ENCODE measurements at regions not wholly inside any gene's neighbourhood (a gene's known extent, or its start where the extent isn't known, plus 50 kb on each side); places are given as distances from the start of the nearest gene placed in this dataset.
"Not testable (repeated sequence)": the region's sequence is repeated elsewhere in the genome, so short reads cannot be mapped to it uniquely, and the experiment has no call there.

- no peak overlapping the region for H3K27ac ChIP-seq (ENCODE audit: low read depth, low read length)
- H3K27me3 ChIP-seq (ENCODE audit: insufficient read depth, low read length), result no peaks in the 10 kb centered on the region
- peak overlapping the region; percentile 1 for H3K4me2 ChIP-seq (ENCODE audit: insufficient read depth, low read length)
- H3K4me1 ChIP-seq (ENCODE audit: insufficient read depth, low read length), result peaks cover 38% of the 10 kb centered on the region
- peak overlapping the region; percentile 44 for H2AFZ ChIP-seq (ENCODE audit: low read length)
- H3K4me3 ChIP-seq (ENCODE audit: insufficient read depth, low read length), result no peak overlapping the region
- no peak for DNase-seq (ENCODE audit: insufficient read length, low spot score, missing footprints)
- no peaks in the 10 kb centered on the region for H3K9me3 ChIP-seq (ENCODE audit: low read depth, low read length)
- no peaks in the 10 kb centered on the region for H3K36me3 ChIP-seq (ENCODE audit: insufficient read depth, low read length)
- no peaks in the 10 kb centered on the region for H4K20me1 ChIP-seq (ENCODE audit: insufficient read depth, low read length)
- no peak for TF ChIP-seq CTCF (IDR thresholded peaks at IDR 0.05; ENCODE audit: extremely low read depth, low read depth, low read length)
- no peaks in the 10 kb centered on the region for H3K79me2 ChIP-seq (ENCODE audit: insufficient read depth, low read length)
These were observed 120.2 kb downstream of the ACAA2 start for GRCh38 chr18:49692906-49693716.

GRCh38 chr18:49691177-49691608 is 122.1 kb downstream of the ACAA2 start:
- H3K79me2 ChIP-seq (ENCODE audit: insufficient read depth, low read length), result no peaks in the 10 kb centered on the region
- H3K4me3 ChIP-seq (ENCODE audit: insufficient read depth, low read length), result peak overlapping the region; percentile 14
- no peaks in the 10 kb centered on the region for H3K9me3 ChIP-seq (ENCODE audit: low read depth, low read length)
- DNase-seq (ENCODE audit: insufficient read length, low spot score, missing footprints), result no peak
- H4K20me1 ChIP-seq (ENCODE audit: insufficient read depth, low read length), result no peaks in the 10 kb centered on the region
- no peaks in the 10 kb centered on the region for H3K36me3 ChIP-seq (ENCODE audit: insufficient read depth, low read length)
- no peak overlapping the region for H2AFZ ChIP-seq (ENCODE audit: low read length)
- H3K4me1 ChIP-seq (ENCODE audit: insufficient read depth, low read length), result peaks cover 32% of the 10 kb centered on the region
- peak overlapping the region; percentile 99 for H3K27ac ChIP-seq (ENCODE audit: low read depth, low read length)
- TF ChIP-seq CTCF (IDR thresholded peaks at IDR 0.05; ENCODE audit: extremely low read depth, low read depth, low read length), result no peak
- no peaks in the 10 kb centered on the region for H3K27me3 ChIP-seq (ENCODE audit: insufficient read depth, low read length)
- H3K4me2 ChIP-seq (ENCODE audit: insufficient read depth, low read length), result peak overlapping the region; percentile 88

DNA sequence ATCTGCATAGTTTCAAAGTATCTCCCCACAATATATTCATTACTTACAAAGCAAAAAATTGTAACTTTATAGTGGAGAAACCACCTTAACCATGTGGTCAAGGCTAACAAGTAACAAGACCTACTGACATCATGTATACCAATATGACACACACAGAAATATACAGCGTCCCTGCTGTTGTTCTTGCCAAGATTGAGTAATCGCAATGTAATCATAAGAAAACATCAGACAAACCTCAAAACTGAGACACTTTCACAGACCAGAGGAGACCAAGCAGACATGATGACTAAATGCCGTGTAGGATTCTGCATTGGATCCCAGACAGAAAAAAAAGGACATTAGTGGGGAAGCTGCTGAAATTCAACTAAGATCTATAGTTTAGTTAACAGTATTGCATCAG is 123.0 kb downstream of the ACAA2 start:
- Histone ChIP-seq H2AFZ (ENCODE audit: low read length) (no peak overlapping the region), H3K4me1 (ENCODE audit: insufficient read depth, low read length) (peaks cover 36% of the 10 kb centered on the region), H3K9me3 (ENCODE audit: low read depth, low read length) (no peaks in the 10 kb centered on the region), H3K27me3 (ENCODE audit: insufficient read depth, low read length) (no peaks in the 10 kb centered on the region), H3K36me3 (ENCODE audit: insufficient read depth, low read length) (no peaks in the 10 kb centered on the region), H3K4me3 (ENCODE audit: insufficient read depth, low read length) (no peak overlapping the region), H3K79me2 (ENCODE audit: insufficient read depth, low read length) (no peaks in the 10 kb centered on the region), H4K20me1 (ENCODE audit: insufficient read depth, low read length) (no peaks in the 10 kb centered on the region), H3K27ac (ENCODE audit: low read depth, low read length) (peak overlapping the region; percentile 99), H3K4me2 (ENCODE audit: insufficient read depth, low read length) (peak overlapping the region; percentile 88)
- no peak for DNase-seq (ENCODE audit: insufficient read length, low spot score, missing footprints)
- TF ChIP-seq CTCF (IDR thresholded peaks at IDR 0.05; ENCODE audit: extremely low read depth, low read depth, low read length), result no peak

DNA sequence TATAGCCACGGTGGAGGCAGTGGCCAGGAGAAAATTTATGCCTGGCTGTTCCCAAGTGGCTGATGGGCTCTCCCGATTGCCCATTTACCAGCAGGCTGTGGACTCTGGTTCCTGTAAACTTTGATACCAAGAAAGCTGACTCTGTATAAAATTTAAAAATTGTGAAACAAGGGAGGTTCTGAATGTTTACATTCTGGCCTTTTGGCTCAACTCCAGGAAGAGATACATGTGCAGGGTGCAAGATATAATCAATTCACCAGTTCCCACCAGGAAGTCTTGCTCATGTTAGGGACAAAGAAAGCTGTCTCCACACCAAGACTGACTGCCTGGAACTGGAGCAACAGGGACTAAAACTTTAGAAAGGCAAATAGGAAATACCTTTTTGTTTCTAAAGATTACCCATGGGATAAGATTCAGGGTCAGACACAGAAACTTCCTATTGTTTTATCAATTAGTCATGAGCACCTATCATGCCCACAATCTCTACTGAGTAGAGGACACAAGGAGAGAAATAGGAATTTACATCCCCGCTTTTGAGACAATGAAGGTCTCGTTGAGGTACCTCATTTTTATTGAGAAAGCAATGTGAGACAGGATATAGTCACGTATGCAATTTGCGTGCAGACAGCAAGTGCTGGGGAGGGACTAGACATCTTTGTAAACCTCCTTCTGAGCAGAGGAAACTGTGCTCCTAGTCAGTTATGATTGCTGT is 123.5 kb downstream of the LIPG start:
- TF ChIP-seq CTCF (IDR thresholded peaks at IDR 0.05; ENCODE audit: extremely low read depth, low read depth, low read length), result no peak
- no peaks in the 10 kb centered on the region for H4K20me1 ChIP-seq (ENCODE audit: insufficient read depth, low read length)
- peak overlapping the region; percentile 27 for H3K4me2 ChIP-seq (ENCODE audit: insufficient read depth, low read length)
- H3K36me3 ChIP-seq (ENCODE audit: insufficient read depth, low read length), result no peaks in the 10 kb centered on the region
- peak overlapping the region; percentile 45 for H2AFZ ChIP-seq (ENCODE audit: low read length)
- no peaks in the 10 kb centered on the region for H3K9me3 ChIP-seq (ENCODE audit: low read depth, low read length)
- H3K4me1 ChIP-seq (ENCODE audit: insufficient read depth, low read length), result peaks cover 25% of the 10 kb centered on the region
- H3K27me3 ChIP-seq (ENCODE audit: insufficient read depth, low read length), result no peaks in the 10 kb centered on the region
- no peak for DNase-seq (ENCODE audit: insufficient read length, low spot score, missing footprints)
- no peak overlapping the region for H3K27ac ChIP-seq (ENCODE audit: low read depth, low read length)
- H3K79me2 ChIP-seq (ENCODE audit: insufficient read depth, low read length), result no peaks in the 10 kb centered on the region
- no peak overlapping the region for H3K4me3 ChIP-seq (ENCODE audit: insufficient read depth, low read length)

DNA sequence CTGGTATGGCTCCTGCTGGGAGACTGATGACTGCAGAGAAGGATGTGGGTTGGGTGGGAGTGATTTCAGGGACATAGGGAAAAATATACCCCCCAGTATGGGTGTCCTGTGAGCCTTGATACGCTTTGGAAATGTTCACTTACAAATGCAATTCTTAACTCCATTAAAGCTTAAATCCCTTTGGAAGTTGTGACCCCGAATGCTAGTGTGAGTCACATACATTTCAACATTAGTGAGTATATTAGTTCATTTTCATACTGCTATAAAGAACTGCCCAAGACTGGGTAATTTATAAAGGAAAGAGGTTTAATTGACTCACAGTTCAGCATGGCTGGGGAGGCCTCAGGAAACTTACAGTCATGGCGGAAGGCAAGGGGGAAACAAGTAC is 120.9 kb downstream of the LIPG start:
- Histone ChIP-seq H3K27ac (ENCODE audit: low read depth, low read length) (peak overlapping the region; percentile 55), H3K4me1 (ENCODE audit: insufficient read depth, low read length) (peaks cover 17% of the 10 kb centered on the region)
- H3K36me3 ChIP-seq (ENCODE audit: insufficient read depth, low read length); H3K79me2 ChIP-seq (ENCODE audit: insufficient read depth, low read length); H4K20me1 ChIP-seq (ENCODE audit: insufficient read depth, low read length); H3K27me3 ChIP-seq (ENCODE audit: insufficient read depth, low read length); H2AFZ ChIP-seq (ENCODE audit: low read length); H3K4me3 ChIP-seq (ENCODE audit: insufficient read depth, low read length); H3K9me3 ChIP-seq (ENCODE audit: low read depth, low read length); DNase-seq (ENCODE audit: insufficient read length, low spot score, missing footprints); H3K4me2 ChIP-seq (ENCODE audit: insufficient read depth, low read length): not testable (repeated sequence)
